T follicular helper cell (primary cell): ENCODE measurements at regions not wholly inside any gene's neighbourhood (a gene's known extent, or its start where the extent isn't known, plus 50 kb on each side); places are given as distances from the start of the nearest gene placed in this dataset.
"Not testable (repeated sequence)": the region's sequence is repeated elsewhere in the genome, so short reads cannot be mapped to it uniquely, and the experiment has no call there.

Source experiments
- DNase-seq: peaks from one replicate; pipeline ENCODE4 v3.0.0-alpha.2; 2020; ENCODE audit warnings: low read depth

DNA sequence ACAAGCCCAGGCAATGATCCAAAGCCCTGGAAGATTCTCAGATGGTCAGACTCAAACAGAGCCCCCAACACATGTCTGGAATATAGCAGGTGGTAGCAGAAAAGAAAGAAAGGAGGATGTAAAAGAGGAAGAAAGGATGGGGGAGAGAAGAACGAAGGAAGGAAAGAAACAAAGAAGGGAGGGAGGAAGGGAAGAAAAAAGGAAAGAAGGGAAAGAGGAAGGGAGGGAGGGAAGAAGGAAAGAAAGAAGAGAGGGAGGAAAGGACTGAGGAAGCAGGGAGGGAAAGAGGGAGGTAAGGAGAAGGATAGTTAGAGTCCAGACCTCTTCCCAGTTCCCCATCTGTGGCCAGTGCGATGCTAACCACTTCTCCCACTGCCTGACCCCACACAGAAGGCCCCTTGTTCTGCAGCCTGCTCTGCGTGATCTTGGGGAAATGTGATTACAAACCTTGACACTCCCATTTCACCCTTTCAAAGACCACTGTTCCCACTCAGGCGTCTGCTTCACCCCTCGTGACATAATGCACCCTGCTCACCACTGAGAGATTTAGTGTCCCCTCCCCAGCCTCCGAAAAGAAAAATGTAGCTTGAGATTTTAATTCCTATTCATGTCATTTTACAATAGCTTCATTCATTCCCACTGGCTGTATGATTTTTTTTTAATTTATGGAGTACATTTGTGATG is 357.9 kb downstream of the BCL11B start:
- DNase-seq, result no peak

DNA sequence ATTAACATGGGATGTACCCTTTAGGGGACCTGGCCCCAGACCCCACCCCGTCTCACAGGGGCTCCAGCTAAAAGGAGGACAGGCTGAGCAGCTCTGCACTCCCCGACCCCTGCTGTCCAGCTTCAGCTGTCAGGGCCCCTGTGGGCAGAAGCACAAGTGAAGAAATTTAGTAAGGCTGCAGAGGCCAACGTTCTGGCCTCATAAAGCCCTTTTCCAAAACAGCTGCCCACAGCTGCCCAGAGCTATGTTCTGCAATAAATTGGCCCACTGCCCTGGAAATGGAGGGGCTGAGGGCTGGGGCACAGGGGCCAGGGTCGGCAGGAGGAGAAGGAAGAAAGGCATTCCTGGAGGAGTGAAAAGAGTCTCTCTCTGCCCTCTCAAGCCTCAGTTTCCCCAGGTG is 357.1 kb downstream of the BCL11B start:
- DNase-seq, result no peak

DNA sequence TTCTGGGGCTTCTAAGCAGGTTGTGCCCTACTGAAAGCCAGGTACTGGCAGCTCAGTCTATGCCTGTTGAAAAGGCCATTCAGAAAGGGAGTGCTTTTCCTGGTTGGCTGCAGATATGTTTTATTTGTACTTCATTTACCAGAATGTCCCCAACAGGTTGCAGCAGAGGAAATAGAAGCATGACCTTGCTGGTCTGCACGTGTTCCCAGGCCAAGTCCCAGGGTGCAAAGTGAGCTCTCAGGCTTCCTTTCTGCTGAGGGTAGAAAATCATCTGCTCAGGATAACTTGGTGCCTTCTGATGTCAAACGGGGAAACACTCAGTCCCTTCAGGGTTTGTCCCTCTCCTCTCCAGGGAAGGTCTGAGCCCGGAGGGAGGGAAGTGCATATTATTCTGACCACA is 356.4 kb downstream of the BCL11B start:
- no peak for DNase-seq

DNA sequence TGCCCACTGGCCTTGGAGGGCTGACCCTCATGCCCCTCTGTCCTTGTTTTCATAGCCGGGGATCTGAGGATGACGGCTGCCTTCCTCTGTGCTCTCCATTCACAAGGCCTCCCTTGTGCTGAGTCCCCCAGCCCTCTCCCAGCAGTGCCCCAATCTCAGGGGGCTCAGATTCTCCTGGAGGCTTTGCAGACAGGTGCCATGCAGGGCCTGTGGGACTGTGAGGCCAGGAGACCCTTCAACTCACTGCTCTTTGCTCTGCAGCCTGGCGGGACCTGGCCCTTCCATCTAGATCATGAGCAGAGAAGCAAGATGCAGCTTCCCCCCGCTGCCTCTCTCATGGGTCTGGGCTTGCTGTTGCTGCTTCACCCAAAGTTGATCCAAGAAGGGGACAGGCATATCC is 356.0 kb downstream of the BCL11B start:
- no peak for DNase-seq

DNA sequence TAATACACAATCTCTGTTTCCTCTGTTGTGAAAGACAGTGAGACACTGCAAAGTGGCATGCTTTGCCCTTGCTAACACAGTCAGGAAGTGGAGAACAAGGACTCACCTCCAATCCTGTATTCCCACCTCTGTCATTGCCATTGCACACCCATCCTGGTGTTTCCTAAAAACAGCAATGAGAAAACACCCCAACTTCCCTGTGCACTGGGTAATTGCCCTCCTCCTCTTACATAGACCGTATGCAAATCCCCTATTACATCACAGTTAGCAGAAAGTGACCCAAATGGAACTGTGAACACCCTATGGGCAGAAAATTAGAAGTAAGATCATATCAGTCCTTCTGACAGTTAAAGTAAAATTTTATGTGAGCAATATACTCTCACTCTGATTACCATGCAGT is 355.5 kb downstream of the BCL11B start:
- DNase-seq, result no peak

DNA sequence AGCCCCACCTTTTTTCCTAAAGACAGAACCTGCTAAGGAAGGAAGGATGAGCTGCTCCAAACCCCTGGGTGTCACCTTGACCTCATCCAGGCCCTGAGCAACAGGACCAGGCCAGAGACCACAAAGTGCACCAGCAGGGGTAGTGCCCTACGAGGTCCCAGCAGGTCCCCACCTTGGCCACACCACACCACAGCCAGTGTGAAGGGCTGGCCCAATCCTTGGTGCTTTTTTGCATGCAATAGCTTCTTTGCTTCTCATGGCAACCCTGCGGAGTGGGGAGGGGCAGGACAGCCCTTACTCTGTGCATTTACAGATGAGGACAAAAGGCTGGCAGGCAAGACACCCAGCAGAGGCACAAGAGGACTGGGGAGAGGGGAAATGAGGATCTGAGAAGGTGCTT is 352.6 kb downstream of the BCL11B start:
- no peak for DNase-seq

DNA sequence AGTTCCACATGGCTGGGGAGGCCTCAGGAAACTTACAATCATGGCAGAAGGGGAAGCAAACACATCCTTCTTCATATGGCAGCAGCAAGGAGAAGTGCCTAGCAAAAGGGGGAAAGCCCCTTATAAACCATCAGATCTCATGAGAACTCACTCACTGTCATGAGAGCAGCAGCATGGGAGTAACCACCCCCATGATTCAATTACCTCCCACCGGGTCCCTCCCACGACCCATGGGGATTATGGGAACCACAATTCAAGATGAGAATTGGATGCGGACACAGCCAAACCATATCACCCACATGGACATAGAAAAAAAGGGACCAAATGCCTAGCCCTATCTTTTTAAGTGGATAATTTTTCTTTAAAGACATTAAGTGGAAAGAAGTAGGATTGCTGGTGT is 350.7 kb downstream of the BCL11B start:
- not testable (repeated sequence) for DNase-seq

DNA sequence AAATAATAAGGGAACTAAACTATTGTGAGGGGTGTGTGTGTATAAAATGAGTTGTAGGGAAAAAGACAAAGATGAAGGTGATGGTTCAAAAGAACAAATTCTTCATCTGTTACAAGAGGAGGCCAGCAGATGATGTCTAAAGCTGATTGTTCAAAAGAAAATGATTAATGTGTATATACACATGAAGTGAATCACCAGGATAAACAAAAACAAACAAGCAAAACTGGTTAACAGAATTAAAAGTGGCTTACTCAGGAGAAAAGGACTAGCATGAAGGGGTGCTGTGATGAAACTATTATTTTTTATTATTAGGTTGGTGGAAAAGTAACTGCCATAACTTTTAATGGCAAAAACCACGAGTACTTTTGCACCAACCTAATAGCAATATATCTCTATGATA is 348.4 kb downstream of the BCL11B start:
- DNase-seq, result no peak

DNA sequence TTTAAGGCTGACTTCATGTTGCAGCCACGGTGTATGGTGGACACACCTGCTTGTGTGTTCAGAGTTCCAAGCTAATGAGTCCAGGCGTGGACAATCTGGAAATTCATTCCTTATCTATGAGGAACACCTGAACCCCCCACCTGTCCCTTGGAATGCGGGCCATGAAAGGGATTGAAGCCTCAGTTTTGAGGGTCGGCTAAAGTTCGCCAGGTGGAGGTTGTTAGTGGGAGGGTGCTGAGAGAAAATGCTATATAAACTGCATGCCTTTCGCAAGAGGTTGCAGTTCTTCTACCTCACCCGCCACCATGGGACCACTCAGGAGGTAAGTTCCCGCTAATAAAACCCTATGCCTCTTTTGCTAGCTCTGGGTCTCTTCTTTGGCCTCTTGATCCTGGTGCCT is 348.0 kb downstream of the BCL11B start:
- no peak for DNase-seq

DNA sequence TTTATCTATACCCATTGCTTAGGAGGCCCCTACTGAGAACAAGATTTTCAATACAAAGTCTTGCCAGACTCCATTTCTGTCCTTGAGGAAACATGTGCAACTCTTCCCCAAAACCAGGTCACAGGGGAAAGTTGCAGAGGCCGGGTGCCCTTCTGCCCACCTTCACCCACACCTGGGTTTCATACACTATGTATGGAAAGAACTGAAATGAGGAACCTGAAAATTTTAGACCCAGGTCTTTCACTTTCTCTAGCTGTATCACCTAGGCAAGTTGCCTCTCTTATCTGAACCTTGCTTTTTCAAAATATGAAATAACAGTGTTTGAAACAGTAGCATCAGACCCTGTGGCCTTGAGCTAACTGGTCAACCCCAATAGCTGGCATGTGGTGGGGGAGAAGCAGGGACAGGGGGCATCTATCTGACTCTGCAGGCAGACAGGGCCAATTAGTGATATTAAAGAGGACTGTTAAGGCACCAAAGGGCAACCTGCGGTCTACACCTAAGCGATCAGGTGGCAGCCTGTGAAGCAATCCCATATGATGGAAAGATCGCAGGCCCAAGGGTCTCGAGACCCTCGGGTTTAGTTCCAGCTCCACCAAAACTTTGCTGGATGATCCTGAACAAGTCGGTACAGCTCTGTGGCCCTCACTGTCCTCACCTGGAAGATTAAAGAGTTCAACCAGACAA is 346.5 kb downstream of the BCL11B start:
- no peak for DNase-seq

DNA sequence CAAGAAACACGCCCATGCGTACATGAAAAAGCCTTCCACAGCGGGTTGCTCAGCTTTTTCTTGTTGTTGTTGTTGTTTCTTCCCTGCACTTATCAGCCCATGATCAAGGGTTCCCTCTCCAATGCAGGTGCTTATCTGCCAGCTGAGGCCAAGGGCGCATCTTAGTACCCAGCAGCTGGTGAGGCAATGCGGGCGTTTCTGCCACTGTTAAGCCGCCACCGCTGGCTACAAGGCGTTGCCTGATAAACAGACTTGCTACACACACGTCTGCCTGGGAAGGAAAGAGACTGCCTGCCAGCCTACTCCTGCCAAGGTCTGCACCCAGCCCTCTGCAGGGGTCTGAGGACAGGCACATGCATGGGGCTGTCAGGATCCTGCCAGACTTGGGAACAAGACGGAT is 345.9 kb downstream of the BCL11B start:
- no peak for DNase-seq

DNA sequence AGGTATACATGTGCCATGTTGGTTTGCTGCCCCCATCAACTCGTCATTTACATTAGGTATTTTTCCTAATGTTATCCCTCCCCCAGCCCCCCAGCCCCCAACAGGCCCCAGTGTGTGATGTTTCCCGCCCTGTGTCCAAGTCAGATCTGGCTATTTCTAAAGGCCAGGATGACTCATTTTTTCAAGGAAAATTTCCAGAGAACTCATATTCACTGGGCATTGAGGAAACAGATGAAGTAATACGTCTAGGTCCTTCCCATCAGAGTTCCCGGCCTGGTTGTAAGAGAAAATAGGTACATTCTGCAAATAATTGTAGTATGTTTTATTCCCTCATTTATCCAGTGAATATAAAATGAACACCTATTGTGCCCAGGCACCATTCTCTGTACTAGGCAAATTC is 345.2 kb downstream of the BCL11B start:
- DNase-seq, result no peak

DNA sequence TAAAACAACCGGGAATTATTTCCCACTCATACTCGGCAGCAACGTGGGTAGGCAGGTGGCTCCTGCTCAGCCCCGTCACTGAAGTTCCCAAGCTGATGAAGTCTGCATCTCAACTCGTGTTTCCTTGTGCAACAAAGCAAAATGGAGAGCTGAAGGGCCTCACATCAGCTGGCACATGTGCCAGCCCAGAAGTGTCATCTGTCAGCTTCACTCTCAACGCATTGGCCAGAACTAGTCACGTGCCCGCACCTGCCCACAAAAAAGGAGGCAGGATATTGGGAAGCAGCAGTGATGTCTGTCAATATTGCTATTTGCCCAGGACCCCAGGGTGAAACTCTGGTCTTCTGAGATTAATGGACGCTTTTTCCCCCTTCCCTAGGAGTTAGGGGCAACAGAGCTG is 344.0 kb downstream of the BCL11B start:
- DNase-seq, result no peak

DNA sequence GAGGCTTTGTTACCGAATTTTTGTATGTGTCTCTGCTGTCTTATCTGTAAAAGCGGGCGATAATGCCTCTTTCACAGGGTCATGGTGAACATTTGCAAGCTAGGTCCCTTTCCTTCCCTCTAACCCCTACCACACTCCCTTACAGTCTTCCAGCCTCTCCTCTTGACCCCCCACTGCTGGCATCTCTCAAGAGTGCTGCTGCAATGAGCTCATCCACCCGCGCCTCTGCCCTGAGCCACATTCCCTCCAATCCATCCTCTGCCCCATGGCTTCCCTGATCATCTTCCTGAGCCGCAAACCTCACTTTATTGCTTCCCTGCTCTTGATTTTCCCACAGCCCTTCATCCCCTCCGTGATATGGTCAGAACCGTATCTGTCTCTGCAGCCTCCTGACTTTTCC is 343.6 kb downstream of the BCL11B start:
- DNase-seq, result no peak

DNA sequence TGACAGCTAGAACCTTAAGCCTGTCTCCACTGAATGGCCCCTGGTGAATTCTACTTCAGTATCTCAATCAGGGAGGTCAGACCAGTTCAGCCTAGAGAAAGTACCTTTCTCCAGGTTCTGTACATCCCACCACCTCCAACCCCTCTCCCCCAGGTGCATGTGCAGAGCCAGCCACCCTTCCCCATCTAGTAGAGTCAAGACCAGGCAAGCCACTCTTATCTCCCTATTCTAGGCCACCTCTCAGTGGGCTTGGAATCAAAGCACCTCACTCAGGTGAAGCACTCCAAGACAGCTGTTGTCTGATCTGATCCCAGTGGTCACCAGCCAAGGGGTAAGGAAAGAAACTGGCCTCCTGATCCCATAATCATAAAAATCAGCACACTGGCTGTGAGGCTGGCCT is 340.9 kb downstream of the BCL11B start:
- no peak for DNase-seq

DNA sequence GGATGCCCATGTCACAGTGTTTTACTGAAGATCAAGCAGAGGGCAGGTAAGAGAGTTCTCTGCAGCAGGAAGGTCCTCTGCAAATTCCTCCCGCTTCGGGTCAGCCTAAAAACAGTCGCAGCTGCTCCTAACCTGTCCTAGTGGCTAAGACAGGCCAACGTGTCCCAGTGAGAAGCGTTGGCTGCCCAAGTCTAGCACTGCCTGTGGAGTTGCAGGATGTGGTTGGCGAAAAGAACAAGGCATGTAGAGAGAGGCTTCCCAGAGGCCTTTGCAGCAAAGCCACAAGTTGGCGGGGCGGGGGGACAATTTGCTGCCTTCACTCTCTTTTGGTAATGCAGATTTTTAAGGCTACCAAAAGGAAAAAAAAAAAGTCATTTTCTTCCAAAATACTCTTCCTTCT is 340.1 kb downstream of the BCL11B start:
- peak; percentile 61 for DNase-seq

DNA sequence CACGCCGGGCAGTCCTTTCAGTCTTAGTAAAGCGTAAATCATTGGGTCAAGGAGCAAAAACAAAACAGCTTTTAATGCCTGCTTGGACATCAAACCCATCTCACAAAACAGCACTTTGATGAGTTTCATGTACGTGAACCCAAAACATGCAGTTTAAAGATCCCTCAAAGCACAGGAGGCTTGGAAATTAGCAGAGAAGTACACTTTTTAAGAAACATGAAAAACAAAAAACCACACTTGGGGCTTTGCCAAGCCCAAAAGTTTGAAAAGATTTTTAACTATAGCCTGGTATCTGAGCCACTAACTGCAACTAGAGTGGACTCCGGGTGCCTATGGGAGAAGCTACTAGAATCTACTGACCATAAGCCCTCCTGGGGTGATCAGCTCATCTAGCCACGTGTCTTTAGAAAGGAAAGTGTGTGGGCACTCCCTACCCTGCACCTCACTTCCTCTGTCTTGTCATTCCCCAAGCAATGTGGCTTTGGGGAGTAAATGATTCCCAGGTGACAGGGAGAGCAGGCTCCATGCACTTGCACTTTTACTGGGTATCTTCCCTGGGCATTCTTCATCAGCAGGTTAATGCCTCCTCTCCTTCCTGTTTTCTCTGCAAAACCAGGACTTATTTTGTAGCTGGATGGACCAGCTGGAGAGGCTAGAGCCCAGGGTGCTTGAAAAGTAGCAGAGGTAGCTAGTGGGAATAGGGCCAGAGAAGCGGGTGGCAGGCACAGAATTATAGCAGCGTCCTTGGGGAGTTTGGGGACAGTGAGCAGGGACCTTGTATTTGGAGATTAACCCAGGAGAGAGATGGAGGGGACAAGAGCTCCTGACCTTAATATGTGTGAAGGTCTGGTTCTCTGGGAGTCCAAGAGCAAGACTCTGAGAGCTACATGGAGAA is 339.3 kb downstream of the BCL11B start:
- DNase-seq, result no peak

DNA sequence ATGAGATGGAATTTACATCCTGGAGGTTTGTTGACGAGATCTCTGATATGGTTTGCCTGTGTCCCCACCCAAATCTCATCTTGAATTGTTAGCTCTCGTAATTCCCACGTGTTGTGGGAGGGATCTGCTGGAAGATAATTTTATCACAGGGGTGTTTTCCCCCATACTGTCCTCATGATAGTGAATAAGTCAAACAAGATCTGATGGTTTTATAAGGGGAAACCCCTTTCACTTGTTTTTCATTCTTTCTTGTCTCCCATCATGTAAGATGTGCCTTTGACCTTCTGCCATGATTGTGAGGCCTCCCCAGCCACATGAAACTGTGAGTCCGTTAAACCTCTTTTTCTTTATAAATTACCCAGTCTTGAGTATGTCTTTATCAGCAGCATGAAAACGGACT is 337.4 kb downstream of the BCL11B start:
- DNase-seq, result not testable (repeated sequence)

DNA sequence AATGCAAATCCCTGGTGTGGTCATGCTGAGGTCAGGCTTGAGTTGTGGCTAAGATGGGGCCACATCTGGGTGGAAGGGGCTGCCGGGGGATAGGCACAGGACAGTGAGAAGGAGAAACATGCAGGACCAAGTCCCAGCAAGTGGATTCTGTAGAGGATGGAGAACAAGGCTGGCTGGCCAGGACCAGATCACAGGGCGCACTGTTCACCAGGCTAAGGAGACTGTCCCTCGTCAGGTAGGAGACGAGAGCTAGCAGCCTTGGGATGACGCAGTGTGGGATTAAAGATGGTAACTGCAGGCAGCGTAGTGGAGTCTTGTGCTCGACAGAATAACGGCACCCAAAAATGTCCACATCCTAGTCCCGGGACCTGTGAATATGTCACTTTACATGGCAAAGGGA is 336.1 kb downstream of the BCL11B start:
- no peak for DNase-seq

DNA sequence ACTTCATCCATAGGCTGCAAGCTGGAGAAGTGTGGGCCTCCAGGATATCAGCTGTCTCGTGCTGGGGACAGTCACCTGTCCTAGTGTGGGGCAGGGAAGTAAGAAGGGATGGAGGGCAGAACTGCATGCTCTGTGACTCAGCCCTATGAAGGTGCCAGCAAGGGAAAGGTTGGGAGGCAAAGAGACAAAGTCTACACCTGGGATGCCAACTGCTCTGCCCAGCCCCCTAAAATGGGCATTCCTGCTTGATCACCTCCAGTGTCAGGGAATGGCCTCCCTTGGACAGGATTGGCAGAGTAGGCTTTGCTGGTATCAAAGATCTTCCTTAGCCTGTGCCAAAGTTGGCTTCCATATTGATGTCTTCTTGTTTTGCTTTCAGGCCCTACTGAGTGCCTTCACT is 335.0 kb downstream of the BCL11B start:
- no peak for DNase-seq

DNA sequence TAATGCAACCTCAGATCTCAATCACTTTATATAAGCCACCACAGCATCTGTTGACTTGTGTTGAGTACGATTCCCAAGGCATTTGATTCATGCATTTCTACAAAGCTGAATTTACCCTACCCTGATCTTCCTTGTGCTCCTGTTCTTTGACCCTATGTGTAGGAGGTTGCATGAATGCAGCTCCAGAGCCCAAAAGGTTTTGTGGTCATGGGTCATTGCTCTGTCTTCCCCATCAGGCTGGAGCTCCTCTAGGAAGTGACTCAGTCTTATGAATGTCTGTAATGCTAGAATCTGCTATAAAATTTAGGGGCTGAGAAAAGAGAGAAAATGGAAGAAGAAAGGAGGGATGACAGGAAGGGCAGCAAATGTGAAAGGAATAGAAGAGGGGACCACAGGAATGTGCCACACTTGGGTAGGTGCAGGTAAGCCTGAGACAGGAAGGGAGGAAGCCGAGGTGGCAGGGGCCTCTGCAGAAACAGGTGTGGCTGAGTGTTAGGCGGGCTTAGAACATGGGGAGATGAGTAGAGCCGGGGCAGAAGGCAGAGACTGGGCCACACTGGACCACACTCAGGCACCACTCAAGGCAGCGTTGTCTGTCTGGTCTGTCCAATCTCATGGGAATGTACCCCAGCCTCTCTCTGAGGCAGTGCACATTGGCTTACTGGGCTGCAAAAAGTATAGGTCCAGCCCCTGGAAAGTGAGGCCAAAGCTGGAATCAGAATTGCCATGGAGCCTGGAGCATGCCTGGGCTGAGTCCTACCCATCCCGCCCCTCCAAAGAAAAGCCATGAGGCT is 334.1 kb downstream of the BCL11B start:
- DNase-seq, result no peak
